KG1 (cell line): ENCODE measurements at regions not wholly inside any gene's neighbourhood (a gene's known extent, or its start where the extent isn't known, plus 50 kb on each side); places are given as distances from the start of the nearest gene placed in this dataset.
"Not testable (repeated sequence)": the region's sequence is repeated elsewhere in the genome, so short reads cannot be mapped to it uniquely, and the experiment has no call there.

Experiments
- DNase-seq: peaks from one replicate; lab custom pipeline; 2025; lab: John Stamatoyannopoulos, UW

- no peak for DNase-seq
These were observed 156.4 kb upstream of the MAP3K1 start for GRCh38 chr5:56658972-56659371.

GRCh38 chr5:56656846-56657726, 158.3 kb upstream of the MAP3K1 start:
- no peak for DNase-seq

DNA sequence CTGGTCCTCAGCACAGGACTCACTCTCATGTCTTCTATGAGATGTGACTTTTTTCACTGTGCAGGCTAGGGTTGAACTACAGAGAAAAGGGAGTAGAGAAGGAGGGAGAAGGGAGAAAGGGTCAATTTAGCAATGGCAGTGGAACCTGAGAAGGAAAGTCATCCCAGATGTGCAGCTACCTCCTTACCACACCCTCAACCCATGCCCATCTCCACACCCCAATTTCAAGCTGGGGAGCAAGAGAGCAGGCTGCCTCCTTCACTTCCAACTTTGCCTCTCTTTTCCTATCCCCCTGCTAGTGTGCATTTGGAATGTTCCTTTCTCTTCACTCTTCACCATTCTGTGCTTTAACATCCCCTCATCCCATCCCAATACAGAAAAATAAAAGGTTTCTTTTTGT, 163.5 kb upstream of the MAP3K1 start:
- DNase-seq: no peak

DNA sequence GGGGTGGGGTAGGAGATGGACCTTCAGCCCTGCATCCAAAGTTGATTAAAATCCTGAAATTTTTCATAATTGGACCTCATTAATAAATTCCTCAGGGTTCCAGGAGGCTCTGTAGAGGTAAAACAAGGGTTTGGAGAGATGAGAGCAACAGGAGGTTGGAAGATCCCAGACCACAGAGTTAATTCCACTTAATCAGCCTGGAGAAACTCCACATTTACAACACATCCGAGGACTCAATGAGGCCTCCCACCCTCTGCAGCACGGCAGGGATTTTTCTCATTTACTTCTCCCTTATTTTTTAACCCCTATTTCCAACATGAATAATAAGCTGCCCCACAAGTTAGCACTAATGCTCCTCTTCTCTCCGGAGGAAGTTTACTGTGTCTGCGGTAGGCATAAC, 165.0 kb upstream of the MAP3K1 start:
- DNase-seq: no peak

DNA sequence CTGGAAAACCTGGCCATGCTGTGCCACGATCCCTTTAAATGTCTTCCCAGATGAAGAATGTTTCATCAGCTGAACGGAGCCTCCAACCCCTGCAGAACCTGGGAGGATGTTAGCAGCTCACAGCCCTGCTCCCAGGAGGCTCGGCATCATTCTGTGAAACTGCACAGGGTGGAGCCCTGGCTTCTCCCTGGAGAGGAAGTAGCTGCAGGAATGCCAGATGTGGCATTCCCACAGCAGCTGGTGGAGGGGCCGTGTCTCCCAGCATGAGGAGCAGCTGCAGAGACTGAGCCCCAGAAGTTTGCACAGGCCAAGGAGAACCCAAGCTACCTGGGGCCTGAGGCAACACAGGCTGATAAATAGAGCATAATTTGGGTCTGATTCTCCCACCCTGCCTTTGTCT, 165.8 kb upstream of the MAP3K1 start:
- no peak for DNase-seq

GRCh38 chr5:56648460-56649034, 166.8 kb upstream of the MAP3K1 start:
- DNase-seq: no peak

DNA sequence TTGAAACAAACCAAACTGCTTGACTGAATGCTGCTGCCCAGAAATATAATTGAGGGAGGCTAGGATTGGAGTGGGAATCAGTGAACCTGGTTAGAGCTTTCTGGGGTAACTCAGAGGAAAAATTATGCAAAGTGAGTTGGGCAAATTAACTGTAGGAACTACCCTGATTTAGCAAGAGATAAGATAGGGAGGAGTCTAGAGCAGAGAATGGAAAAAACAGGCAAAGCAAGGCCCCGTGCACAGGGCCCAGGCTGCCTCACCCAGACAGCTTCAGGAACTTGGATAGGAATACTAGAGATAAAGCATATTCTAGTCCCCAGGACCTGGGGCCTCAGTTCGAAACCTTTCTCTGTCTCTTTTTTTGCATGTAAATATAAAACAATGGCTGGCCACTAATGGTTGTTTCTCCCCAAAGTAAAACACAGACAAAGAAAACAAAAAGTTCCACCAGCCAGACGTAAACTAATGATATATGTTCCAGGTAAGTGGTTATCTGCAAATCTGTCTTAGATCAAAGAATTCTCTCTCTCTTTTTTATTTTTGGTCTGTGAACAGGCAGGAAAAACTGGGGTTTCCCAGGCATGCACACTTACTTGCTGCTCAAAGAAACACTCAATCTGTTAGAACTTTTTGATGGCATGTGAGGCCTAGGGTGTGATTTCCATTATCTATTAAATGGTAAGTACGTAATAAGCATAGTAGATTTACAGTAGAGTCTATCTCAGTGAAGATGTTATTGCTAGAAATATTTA, 168.1 kb upstream of the MAP3K1 start:
- no peak for DNase-seq

GRCh38 chr5:56641635-56642260, 173.6 kb upstream of the MAP3K1 start:
- no peak for DNase-seq

GRCh38 chr5:56640763-56641406, 174.5 kb upstream of the MAP3K1 start:
- no peak for DNase-seq

DNA sequence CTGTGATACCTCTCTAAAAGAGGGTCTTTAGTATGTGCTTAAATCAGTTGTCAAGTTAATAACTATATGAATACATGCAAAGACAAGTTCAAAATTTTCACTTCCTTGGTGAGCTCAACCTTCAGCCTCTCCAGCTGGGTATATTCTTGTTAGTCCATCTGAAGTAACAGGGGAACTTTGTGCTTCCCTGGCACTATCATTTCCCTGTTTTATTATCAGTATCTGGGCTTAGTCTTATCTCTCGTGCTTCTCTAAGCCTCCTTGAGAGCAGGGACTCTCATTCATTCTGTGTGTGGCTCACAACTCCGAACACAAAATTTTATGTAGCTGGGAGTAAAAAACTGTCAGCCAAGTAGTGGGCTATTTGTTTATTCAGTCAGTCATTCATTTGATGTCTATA, 175.9 kb upstream of the MAP3K1 start:
- no peak for DNase-seq

- DNase-seq: no peak
These were observed 176.5 kb upstream of the MAP3K1 start for GRCh38 chr5:56638768-56639238.

GRCh38 chr5:56638061-56638621, 177.2 kb upstream of the MAP3K1 start:
- no peak for DNase-seq

DNA sequence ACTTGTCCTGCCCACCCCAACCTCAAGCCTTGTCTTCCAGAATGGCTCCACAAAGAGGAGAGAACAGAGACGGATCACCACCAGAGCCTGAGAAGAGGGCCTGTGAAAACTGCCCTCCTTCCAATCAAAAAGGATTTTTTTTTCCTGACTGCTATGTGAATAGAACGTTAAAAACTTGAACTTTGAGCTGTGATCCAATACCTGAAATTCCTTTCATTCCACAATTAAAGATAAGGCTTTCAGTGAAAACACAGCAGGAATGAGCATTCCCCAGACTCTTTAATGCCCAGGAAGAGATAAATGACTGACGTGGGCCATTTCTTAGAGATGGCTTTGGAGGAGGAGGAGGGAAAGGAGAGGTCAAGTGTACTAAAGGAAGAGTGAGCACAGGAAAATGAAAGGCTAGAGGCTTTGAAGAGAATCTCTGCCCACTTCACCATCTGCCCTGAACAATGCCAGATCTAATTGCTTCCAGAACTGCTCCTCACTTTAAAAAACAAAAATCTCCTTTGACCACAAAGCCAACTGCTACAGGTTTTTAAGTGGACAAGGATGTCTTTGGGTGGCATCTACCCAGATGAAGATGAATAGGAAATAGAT, 177.9 kb upstream of the MAP3K1 start:
- no peak for DNase-seq

- no peak for DNase-seq
These were observed 181.4 kb upstream of the MAP3K1 start for GRCh38 chr5:56633950-56634349.

GRCh38 chr5:56632939-56633338, 182.4 kb upstream of the MAP3K1 start:
- DNase-seq: no peak

DNA sequence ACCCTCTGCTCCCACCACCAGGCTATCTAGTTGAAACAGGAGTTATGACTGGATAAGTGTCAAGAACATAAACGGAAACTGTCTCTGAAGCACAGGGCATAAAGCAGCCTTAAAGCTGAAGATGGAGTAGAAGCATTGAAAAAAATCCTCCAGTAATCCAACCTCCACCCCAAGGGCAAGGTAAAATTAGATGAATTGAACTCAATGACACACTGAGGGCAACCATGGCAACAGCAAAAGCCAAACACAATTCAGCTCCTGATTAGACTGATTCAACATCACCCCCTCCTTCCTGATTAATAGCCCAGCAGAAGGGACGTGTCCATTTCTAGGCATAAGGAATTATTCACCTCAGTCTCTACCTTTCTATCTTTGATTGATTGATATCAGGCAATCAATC, 183.2 kb upstream of the MAP3K1 start:
- no peak for DNase-seq

- DNase-seq: no peak
These were observed 183.6 kb upstream of the MAP3K1 start for GRCh38 chr5:56631719-56632118.

GRCh38 chr5:56628616-56629015, 186.7 kb upstream of the MAP3K1 start:
- DNase-seq: not testable (repeated sequence)

DNA sequence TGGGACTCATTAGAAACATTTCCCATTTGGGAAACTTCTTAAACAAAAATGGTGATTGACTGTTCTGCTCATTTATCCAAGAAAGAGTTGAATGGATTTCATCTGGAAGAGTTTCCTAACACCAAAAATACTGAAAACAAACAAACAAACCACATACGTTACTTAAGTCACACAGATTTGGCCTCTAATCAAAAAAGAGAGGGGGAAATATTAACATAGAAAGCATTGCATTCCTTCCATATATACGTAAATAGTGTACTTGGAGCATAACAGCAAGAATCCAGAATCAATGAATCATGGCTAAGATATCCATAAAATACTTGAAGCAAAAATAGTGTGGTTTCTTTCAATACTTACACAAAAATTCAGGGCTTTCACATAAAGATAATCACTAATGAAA, 189.8 kb upstream of the MAP3K1 start:
- DNase-seq: no peak

- DNase-seq: no peak
These were observed 190.6 kb upstream of the MAP3K1 start for GRCh38 chr5:56624751-56625150.

GRCh38 chr5:56622141-56622540, 193.2 kb upstream of the MAP3K1 start:
- DNase-seq: no peak
